CD4-positive, alpha-beta T cell treated with Interferon alpha-2 for 1 hour (primary cell): ENCODE measurements at regions not wholly inside any gene's neighbourhood (a gene's known extent, or its start where the extent isn't known, plus 50 kb on each side); places are given as distances from the start of the nearest gene placed in this dataset.
A peak's percentile ranks its signal among the peaks of the same experiment; 100 is the strongest.

Source experiments
- DNase-seq, 2 donors: peaks; one replicate each; pipeline ENCODE4 v3.0.0-alpha.2; 2020 to 2022

GRCh38 chr10:111522551-111522950 is 445.7 kb downstream of the ADRA2A start:
- DNase-seq: no peak

GRCh38 chr10:111523016-111523415 is 446.2 kb downstream of the ADRA2A start:
- DNase-seq: no peak

- no peak for DNase-seq
Observed at GRCh38 chr10:111524134-111524533, 447.3 kb downstream of the ADRA2A start.

- no peak for DNase-seq
Observed at GRCh38 chr10:111525696-111526095, 448.9 kb downstream of the ADRA2A start.

- no peak for DNase-seq
Observed at GRCh38 chr10:111531690-111532089, 454.9 kb downstream of the ADRA2A start.

- no peak for DNase-seq
Observed at GRCh38 chr10:111532139-111532538, 455.3 kb downstream of the ADRA2A start.

GRCh38 chr10:111539246-111539645 is 462.4 kb downstream of the ADRA2A start:
- DNase-seq: no peak

GRCh38 chr10:111543854-111544253 is 467.0 kb downstream of the ADRA2A start:
- DNase-seq: no peak

GRCh38 chr10:111545861-111546605 is 469.2 kb downstream of the ADRA2A start:
- no peak for DNase-seq

GRCh38 chr10:111548084-111548726 is 471.4 kb downstream of the ADRA2A start:
- no peak for DNase-seq

GRCh38 chr10:111551001-111551400 is 474.2 kb downstream of the ADRA2A start:
- DNase-seq: no peak

GRCh38 chr10:111556666-111557065 is 479.8 kb downstream of the ADRA2A start:
- DNase-seq: no peak

GRCh38 chr10:111558211-111558610 is 481.4 kb downstream of the ADRA2A start:
- DNase-seq: no peak

GRCh38 chr10:111560027-111560426 is 483.2 kb downstream of the ADRA2A start:
- no peak for DNase-seq

GRCh38 chr10:111561124-111561523 is 484.3 kb downstream of the ADRA2A start:
- DNase-seq: no peak

GRCh38 chr10:111565542-111565941 is 488.7 kb downstream of the ADRA2A start:
- no peak for DNase-seq

- DNase-seq: no peak
Observed at GRCh38 chr10:111578076-111578475, 501.2 kb downstream of the ADRA2A start.

- DNase-seq: no peak
Observed at GRCh38 chr10:111579473-111579872, 502.6 kb downstream of the ADRA2A start.

GRCh38 chr10:111590703-111591102 is 513.9 kb downstream of the ADRA2A start:
- DNase-seq: no peak

- no peak for DNase-seq
Observed at GRCh38 chr10:111593578-111593977, 516.7 kb downstream of the ADRA2A start.

- DNase-seq: no peak
Observed at GRCh38 chr10:111595173-111595572, 518.3 kb downstream of the ADRA2A start.

- DNase-seq: peak; percentile 2 to 57
Observed at GRCh38 chr10:111598433-111599059, 521.7 kb downstream of the ADRA2A start.

GRCh38 chr10:111599943-111600342 is 523.1 kb downstream of the ADRA2A start:
- DNase-seq: no peak

- no peak for DNase-seq
Observed at GRCh38 chr10:111600772-111601171, 523.9 kb downstream of the ADRA2A start.
